ENCODE measurements at regions not wholly inside any gene's neighbourhood (a gene's known extent, or its start where the extent isn't known, plus 50 kb on each side); places are given as distances from the start of the nearest gene placed in this dataset.

- H2AFZ ChIP-seq (ENCODE audit: control insufficient read depth, low read depth, low read length): no peak overlapping the region
- no peak overlapping the region for H3K4me2 ChIP-seq (ENCODE audit: control insufficient read depth, insufficient read depth)
- BruUV-seq (replicated peaks): no TSS peak
- in situ Hi-C loops (cut with MboI): no loop called here
- H3K9ac ChIP-seq (ENCODE audit: control insufficient read depth, insufficient read depth, low read length): no peak overlapping the region
- ChIA-PET CTCF (interaction anchor here (1.2 to 2.1 kb wide), 2 partner anchors 10 to 14 kb away, joined by 3 to 16 read pairs; no protein-coding TSS in a partner anchor), RAD21 (ENCODE audit: unreplicated experiment) (interaction anchor here (1.0 to 3.3 kb wide), 3 partner anchors 9 to 74 kb away, joined by 3 to 12 read pairs (median 3); no protein-coding TSS in a partner anchor), POLR2A (interaction anchor here (1.0 to 1.5 kb wide), 2 partner anchors 9 to 11 kb away, joined by 3 to 4 read pairs; no protein-coding TSS in a partner anchor), SMC1A (ENCODE audit: uncharacterized antibody, unreplicated experiment) (interaction anchor here (0.8 to 15.4 kb wide), 4 partner anchors 8 to 19 kb away, joined by 3 to 167 read pairs (median 48); no protein-coding TSS in a partner anchor)
- no peaks in the 10 kb centered on the region for H3K9me3 ChIP-seq (replicated peaks; ENCODE audit: control insufficient read depth, insufficient read depth, low read length)
- H3K4me1 ChIP-seq (ENCODE audit: control insufficient read depth, insufficient read depth, low read length): peaks cover 37% of the 10 kb centered on the region
- intact Hi-C loops (cut with micrococcal nuclease; ENCODE audit: unreplicated experiment): no loop called here
- no peak for DNase-seq (ENCODE audit: low read depth, low spot score)
- TF ChIP-seq YY1 (IDR thresholded peaks at IDR 0.05; ENCODE audit: low read depth, low read length): no peak
- TF ChIP-seq, protein P1, sequence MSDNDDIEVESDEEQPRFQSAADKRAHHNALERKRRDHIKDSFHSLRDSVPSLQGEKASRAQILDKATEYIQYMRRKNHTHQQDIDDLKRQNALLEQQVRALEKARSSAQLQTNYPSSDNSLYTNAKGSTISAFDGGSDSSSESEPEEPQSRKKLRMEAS (IDR thresholded peaks at IDR 0.05; ENCODE audit: low read depth, low read length): no peak
- no peak for TF ChIP-seq RELA (IDR thresholded peaks at IDR 0.05; ENCODE audit: borderline replicate concordance, partially characterized antibody)
- no peak for TF ChIP-seq TARDBP (IDR thresholded peaks at IDR 0.05; ENCODE audit: borderline replicate concordance)
- no peak for TF ChIP-seq FOXM1 (IDR thresholded peaks at IDR 0.05; ENCODE audit: low read depth, low read length)
- TF ChIP-seq POLR2A (IDR thresholded peaks at IDR 0.05; ENCODE audit: low read depth, low read length): no peak
- no peak for TF ChIP-seq ZSCAN29 (IDR thresholded peaks at IDR 0.05)
- H3K36me3 ChIP-seq (ENCODE audit: control insufficient read depth in 2 of 2, insufficient read depth in 2 of 2, low read length in 1 of 2): 0 out of 4 replicates have a peak, but pooled peaks cover 0 to 3% of the 10 kb centered on the region in 2 experiments
- no peaks in the 10 kb centered on the region for H4K20me1 ChIP-seq (ENCODE audit: control insufficient read depth, insufficient read depth)
- no peaks in the 10 kb centered on the region; the same call in none of the 2 replicates for H3K79me2 ChIP-seq (ENCODE audit: control insufficient read depth, insufficient read depth, low read length)
- FAIRE-seq: no peak
- no peak for ATAC-seq
- no peaks in the 10 kb centered on the region for H3K27me3 ChIP-seq (replicated peaks in 1 of 2; ENCODE audit: control insufficient read depth in 2 of 2, insufficient read depth in 2 of 2, low read length in 1 of 2)
- 91% methylated on average over 2 of the region's 2 CpGs for WGBS (ENCODE audit: insufficient coverage, insufficient replicate concordance, low lambda C conversion rate, missing lambda C conversion rate)
- H3K27ac ChIP-seq (ENCODE audit: control insufficient read depth, insufficient read depth): no peak overlapping the region
- H3K4me3 ChIP-seq: no peak overlapping the region
Measured at GRCh38 chr12:92482599-92482998, 220.2 kb upstream of the PLEKHG7 start.

DNA sequence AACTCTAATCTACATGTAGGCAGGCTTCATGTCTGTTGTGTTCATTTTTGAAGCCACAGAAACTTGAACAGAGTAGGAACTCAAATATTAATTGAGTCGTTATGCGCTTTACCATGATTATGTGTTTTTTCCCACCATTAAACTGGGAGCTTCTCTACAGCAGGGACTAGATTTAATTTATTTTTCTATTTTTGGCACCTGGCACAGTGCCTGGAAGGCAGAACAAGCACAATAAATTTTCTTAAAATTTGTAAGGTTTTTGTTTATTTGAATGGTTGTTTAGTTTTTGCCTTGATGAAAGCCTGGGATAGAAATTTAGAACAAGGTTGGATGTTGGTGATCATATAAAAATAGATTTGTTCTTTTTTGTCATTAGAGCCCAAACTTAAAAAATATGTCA is 221.7 kb upstream of the PLEKHG7 start:
- DNase-seq (ENCODE audit: low read depth, low spot score): no peak
- Histone ChIP-seq H4K20me1 (ENCODE audit: control insufficient read depth, insufficient read depth) (no peaks in the 10 kb centered on the region), H2AFZ (ENCODE audit: control insufficient read depth, low read depth, low read length) (no peak overlapping the region), H3K9ac (ENCODE audit: control insufficient read depth, insufficient read depth, low read length) (no peak overlapping the region), H3K4me3 (no peak overlapping the region), H3K4me2 (ENCODE audit: control insufficient read depth, insufficient read depth) (no peak overlapping the region), H3K36me3 (ENCODE audit: control insufficient read depth in 2 of 2, insufficient read depth in 2 of 2, low read length in 1 of 2) (0 out of 4 replicates have a peak, but pooled peaks cover 0 to 3% of the 10 kb centered on the region in 2 experiments), H3K27me3 (replicated peaks in 1 of 2; ENCODE audit: control insufficient read depth in 2 of 2, insufficient read depth in 2 of 2, low read length in 1 of 2) (no peaks in the 10 kb centered on the region), H3K79me2 (ENCODE audit: control insufficient read depth, insufficient read depth, low read length) (no peaks in the 10 kb centered on the region; the same call in none of the 2 replicates), H3K27ac (ENCODE audit: control insufficient read depth, insufficient read depth) (no peak overlapping the region), H3K4me1 (ENCODE audit: control insufficient read depth, insufficient read depth, low read length) (peaks cover 21% of the 10 kb centered on the region), H3K9me3 (replicated peaks; ENCODE audit: control insufficient read depth, insufficient read depth, low read length) (no peaks in the 10 kb centered on the region; the same call in 1 of the 3 replicates)
- POLR2A ChIA-PET: interaction anchor here (1.0 to 1.5 kb wide), 2 partner anchors 13 kb away, joined by 3 to 4 read pairs; no protein-coding TSS in a partner anchor
- intact Hi-C loops (cut with micrococcal nuclease; ENCODE audit: unreplicated experiment): no loop called here
- in situ Hi-C loops (cut with MboI): no loop called here
- FAIRE-seq: no peak
- SMC1A ChIA-PET (ENCODE audit: uncharacterized antibody, unreplicated experiment): interaction anchor here (0.7 to 15.4 kb wide), 7 partner anchors 6 to 72 kb away, joined by 3 to 167 read pairs (median 4); no protein-coding TSS in a partner anchor
- WGBS (ENCODE audit: insufficient coverage, insufficient replicate concordance, low lambda C conversion rate, missing lambda C conversion rate): 100% methylated on average over 2 of the region's 2 CpGs
- RAD21 ChIA-PET (ENCODE audit: unreplicated experiment): interaction anchor here (1.4 to 3.3 kb wide), 2 partner anchors 11 to 13 kb away, joined by 4 to 12 read pairs; no protein-coding TSS in a partner anchor
- no peak for ATAC-seq
- CTCF ChIA-PET: interaction anchor here (0.6 to 2.6 kb wide), 5 partner anchors 8 to 346 kb away, joined by 3 to 16 read pairs (median 4); no protein-coding TSS in a partner anchor
- BruUV-seq (replicated peaks): no TSS peak
- TF ChIP-seq IRF4 (IDR thresholded peaks at IDR 0.05; ENCODE audit: low read depth, low read length): no peak
- TF ChIP-seq ETV6 (conservative IDR thresholded peaks at IDR 0.05 in 1 of 2, IDR thresholded peaks at IDR 0.05 in 1 of 2; ENCODE audit: borderline replicate concordance in 1 of 2, low read depth in 1 of 2): no peak
- TF ChIP-seq GABPA (IDR thresholded peaks at IDR 0.05; ENCODE audit: low read depth): no peak
- no peak for TF ChIP-seq RFX5 (IDR thresholded peaks at IDR 0.05; ENCODE audit: low read depth, low read length)
- no peak for TF ChIP-seq BACH1 (IDR thresholded peaks at IDR 0.05; ENCODE audit: borderline replicate concordance)
- TF ChIP-seq RBBP5 (conservative IDR thresholded peaks at IDR 0.05): no peak
- TF ChIP-seq ZSCAN29 (IDR thresholded peaks at IDR 0.05): no peak
- no peak for TF ChIP-seq SMC3 (IDR thresholded peaks at IDR 0.05; ENCODE audit: borderline replicate concordance, low read length)
- TF ChIP-seq, protein P2, sequence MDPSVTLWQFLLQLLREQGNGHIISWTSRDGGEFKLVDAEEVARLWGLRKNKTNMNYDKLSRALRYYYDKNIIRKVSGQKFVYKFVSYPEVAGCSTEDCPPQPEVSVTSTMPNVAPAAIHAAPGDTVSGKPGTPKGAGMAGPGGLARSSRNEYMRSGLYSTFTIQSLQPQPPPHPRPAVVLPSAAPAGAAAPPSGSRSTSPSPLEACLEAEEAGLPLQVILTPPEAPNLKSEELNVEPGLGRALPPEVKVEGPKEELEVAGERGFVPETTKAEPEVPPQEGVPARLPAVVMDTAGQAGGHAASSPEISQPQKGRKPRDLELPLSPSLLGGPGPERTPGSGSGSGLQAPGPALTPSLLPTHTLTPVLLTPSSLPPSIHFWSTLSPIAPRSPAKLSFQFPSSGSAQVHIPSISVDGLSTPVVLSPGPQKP (IDR thresholded peaks at IDR 0.05; ENCODE audit: low read depth, low read length): no peak
- TF ChIP-seq, protein P3, sequence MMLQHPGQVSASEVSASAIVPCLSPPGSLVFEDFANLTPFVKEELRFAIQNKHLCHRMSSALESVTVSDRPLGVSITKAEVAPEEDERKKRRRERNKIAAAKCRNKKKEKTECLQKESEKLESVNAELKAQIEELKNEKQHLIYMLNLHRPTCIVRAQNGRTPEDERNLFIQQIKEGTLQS (IDR thresholded peaks at IDR 0.05; ENCODE audit: borderline replicate concordance, extremely low read depth, low read depth, low read length): no peak
- no peak for TF ChIP-seq FOS (IDR thresholded peaks at IDR 0.05; ENCODE audit: borderline replicate concordance, extremely low read depth, insufficient read length)
- TF ChIP-seq YY1 (IDR thresholded peaks at IDR 0.05; ENCODE audit: low read depth, low read length): no peak

All from GM12878 (cell line).